ENCODE measurements at regions not wholly inside any gene's neighbourhood (a gene's known extent, or its start where the extent isn't known, plus 50 kb on each side); places are given as distances from the start of the nearest gene placed in this dataset.

DNA sequence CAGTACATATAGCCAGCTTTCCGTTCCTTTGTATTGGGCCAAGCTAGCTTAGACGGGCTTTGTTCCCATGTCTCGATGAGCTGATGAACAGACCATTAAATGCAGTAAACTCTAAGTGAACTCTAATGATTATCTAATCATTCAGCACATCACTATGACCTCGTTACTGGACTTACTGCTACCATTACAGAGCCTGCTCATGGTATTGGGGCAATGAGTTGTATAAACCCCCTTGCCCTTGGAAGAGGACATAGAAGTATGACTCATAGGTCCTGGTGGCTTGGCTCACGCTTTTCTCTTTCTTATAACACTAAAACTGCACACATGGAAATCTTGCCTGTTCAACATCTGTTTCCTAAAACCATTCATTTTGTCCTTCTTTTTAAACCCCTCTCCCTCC lies 93.6 kb upstream of the DYNLRB2 start:
- TF ChIP-seq ZNF8 (CRISPR knock-in tag; IDR thresholded peaks at IDR 0.05), result no peak
- TF ChIP-seq ARNTL (CRISPR knock-in tag; IDR thresholded peaks at IDR 0.05; ENCODE audit: borderline replicate concordance, low read depth), result no peak
- TF ChIP-seq, protein P1, sequence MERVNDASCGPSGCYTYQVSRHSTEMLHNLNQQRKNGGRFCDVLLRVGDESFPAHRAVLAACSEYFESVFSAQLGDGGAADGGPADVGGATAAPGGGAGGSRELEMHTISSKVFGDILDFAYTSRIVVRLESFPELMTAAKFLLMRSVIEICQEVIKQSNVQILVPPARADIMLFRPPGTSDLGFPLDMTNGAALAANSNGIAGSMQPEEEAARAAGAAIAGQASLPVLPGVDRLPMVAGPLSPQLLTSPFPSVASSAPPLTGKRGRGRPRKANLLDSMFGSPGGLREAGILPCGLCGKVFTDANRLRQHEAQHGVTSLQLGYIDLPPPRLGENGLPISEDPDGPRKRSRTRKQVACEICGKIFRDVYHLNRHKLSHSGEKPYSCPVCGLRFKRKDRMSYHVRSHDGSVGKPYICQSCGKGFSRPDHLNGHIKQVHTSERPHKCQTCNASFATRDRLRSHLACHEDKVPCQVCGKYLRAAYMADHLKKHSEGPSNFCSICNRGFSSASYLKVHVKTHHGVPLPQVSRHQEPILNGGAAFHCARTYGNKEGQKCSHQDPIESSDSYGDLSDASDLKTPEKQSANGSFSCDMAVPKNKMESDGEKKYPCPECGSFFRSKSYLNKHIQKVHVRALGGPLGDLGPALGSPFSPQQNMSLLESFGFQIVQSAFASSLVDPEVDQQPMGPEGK (CRISPR knock-in tag; IDR thresholded peaks at IDR 0.05; ENCODE audit: borderline replicate concordance), result no peak
- no peak for TF ChIP-seq TOX (CRISPR knock-in tag; IDR thresholded peaks at IDR 0.05; ENCODE audit: borderline replicate concordance)
- TF ChIP-seq, protein P2, sequence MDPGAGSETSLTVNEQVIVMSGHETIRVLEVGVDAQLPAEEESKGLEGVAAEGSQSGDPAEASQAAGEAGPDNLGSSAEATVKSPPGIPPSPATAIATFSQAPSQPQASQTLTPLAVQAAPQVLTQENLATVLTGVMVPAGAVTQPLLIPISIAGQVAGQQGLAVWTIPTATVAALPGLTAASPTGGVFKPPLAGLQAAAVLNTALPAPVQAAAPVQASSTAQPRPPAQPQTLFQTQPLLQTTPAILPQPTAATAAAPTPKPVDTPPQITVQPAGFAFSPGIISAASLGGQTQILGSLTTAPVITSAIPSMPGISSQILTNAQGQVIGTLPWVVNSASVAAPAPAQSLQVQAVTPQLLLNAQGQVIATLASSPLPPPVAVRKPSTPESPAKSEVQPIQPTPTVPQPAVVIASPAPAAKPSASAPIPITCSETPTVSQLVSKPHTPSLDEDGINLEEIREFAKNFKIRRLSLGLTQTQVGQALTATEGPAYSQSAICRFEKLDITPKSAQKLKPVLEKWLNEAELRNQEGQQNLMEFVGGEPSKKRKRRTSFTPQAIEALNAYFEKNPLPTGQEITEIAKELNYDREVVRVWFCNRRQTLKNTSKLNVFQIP (CRISPR knock-in tag; IDR thresholded peaks at IDR 0.05; ENCODE audit: borderline replicate concordance, low read depth), result no peak
- TF ChIP-seq BACH2 (CRISPR knock-in tag; IDR thresholded peaks at IDR 0.05; ENCODE audit: borderline replicate concordance), result no peak
- no peak for TF ChIP-seq ZFP3 (CRISPR knock-in tag; IDR thresholded peaks at IDR 0.05)
- TF ChIP-seq RARB (CRISPR knock-in tag; IDR thresholded peaks at IDR 0.05), result no peak
- no peak for TF ChIP-seq ZC3H10 (CRISPR knock-in tag; IDR thresholded peaks at IDR 0.05)
- TF ChIP-seq, protein P3, sequence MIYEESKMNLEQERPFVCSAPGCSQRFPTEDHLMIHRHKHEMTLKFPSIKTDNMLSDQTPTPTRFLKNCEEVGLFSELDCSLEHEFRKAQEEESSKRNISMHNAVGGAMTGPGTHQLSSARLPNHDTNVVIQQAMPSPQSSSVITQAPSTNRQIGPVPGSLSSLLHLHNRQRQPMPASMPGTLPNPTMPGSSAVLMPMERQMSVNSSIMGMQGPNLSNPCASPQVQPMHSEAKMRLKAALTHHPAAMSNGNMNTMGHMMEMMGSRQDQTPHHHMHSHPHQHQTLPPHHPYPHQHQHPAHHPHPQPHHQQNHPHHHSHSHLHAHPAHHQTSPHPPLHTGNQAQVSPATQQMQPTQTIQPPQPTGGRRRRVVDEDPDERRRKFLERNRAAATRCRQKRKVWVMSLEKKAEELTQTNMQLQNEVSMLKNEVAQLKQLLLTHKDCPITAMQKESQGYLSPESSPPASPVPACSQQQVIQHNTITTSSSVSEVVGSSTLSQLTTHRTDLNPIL (CRISPR knock-in tag; IDR thresholded peaks at IDR 0.05; ENCODE audit: low read depth), result no peak
- TF ChIP-seq GLIS3 (CRISPR knock-in tag; IDR thresholded peaks at IDR 0.05), result no peak
- TF ChIP-seq, protein P4, sequence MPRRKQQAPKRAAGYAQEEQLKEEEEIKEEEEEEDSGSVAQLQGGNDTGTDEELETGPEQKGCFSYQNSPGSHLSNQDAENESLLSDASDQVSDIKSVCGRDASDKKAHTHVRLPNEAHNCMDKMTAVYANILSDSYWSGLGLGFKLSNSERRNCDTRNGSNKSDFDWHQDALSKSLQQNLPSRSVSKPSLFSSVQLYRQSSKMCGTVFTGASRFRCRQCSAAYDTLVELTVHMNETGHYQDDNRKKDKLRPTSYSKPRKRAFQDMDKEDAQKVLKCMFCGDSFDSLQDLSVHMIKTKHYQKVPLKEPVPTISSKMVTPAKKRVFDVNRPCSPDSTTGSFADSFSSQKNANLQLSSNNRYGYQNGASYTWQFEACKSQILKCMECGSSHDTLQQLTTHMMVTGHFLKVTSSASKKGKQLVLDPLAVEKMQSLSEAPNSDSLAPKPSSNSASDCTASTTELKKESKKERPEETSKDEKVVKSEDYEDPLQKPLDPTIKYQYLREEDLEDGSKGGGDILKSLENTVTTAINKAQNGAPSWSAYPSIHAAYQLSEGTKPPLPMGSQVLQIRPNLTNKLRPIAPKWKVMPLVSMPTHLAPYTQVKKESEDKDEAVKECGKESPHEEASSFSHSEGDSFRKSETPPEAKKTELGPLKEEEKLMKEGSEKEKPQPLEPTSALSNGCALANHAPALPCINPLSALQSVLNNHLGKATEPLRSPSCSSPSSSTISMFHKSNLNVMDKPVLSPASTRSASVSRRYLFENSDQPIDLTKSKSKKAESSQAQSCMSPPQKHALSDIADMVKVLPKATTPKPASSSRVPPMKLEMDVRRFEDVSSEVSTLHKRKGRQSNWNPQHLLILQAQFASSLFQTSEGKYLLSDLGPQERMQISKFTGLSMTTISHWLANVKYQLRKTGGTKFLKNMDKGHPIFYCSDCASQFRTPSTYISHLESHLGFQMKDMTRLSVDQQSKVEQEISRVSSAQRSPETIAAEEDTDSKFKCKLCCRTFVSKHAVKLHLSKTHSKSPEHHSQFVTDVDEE (CRISPR knock-in tag; IDR thresholded peaks at IDR 0.05), result no peak
- no peak for TF ChIP-seq PPARA (CRISPR knock-in tag; IDR thresholded peaks at IDR 0.05; ENCODE audit: borderline replicate concordance)
